CD8-positive, alpha-beta memory T cell (primary cell): ENCODE measurements at regions not wholly inside any gene's neighbourhood (a gene's known extent, or its start where the extent isn't known, plus 50 kb on each side); places are given as distances from the start of the nearest gene placed in this dataset.

Source experiments
- CTCF ChIA-PET: fragments of 350-600 bp; sonication (Branson Sonifier 250); formaldehyde crosslinking; loops from one replicate; lab custom pipeline; 2021; ENCODE audit warnings: antibody characterized with exemption; lab: Charles Lee
- POLR2A ChIA-PET: fragments of 350-600 bp; sonication (Branson Sonifier 250); formaldehyde crosslinking; loops from one replicate; lab custom pipeline; 2021; ENCODE audit warnings: antibody characterized with exemption; lab: Charles Lee
- DNase-seq, 5 donors: peaks; one replicate each; pipeline versions ENCODE4 v3.0.0 to v3.0.0-alpha.2; 2020 to 2022; ENCODE audit warnings: mixed read lengths in 1 of 5
- H3K27ac ChIP-seq: one replicate; pipeline ENCODE4 v1.7.0; 2013; ENCODE audit warnings: low read depth, mild to moderate bottlenecking, low read length, moderate library complexity
- H3K27me3 ChIP-seq: 2 replicates; pipeline ENCODE4 v1.7.0; 2013; ENCODE audit warnings: low read length, mild to moderate bottlenecking; ENCODE audit not compliant: insufficient read depth, poor library complexity, severe bottlenecking
- H3K36me3 ChIP-seq: 2 replicates; pipeline ENCODE4 v1.7.0; 2013; ENCODE audit warnings: mild to moderate bottlenecking, low read length, moderate library complexity; ENCODE audit not compliant: insufficient read depth
- H3K4me1 ChIP-seq: 2 replicates; pipeline ENCODE4 v1.7.0; 2013; ENCODE audit warnings: mild to moderate bottlenecking, low read length, moderate library complexity; ENCODE audit not compliant: insufficient read depth
- H3K4me3 ChIP-seq: 2 replicates; pipeline ENCODE4 v1.7.0; 2013; ENCODE audit warnings: mild to moderate bottlenecking, low read length
- H3K9me3 ChIP-seq: 2 replicates; pipeline ENCODE4 v1.7.0; 2013; ENCODE audit warnings: mild to moderate bottlenecking, low read length
- H3K27ac Mint-ChIP-seq, 8 donors: one replicate each; pipeline ENCODE4 v1.8.0; 2020 to 2021; ENCODE audit warnings: mixed read lengths in 8 of 8, mild to moderate bottlenecking in 6 of 8, inconsistent platforms in 3 of 8, moderate library complexity in 3 of 8
- H3K27me3 Mint-ChIP-seq, 2 donors: one replicate each; pipeline ENCODE4 v1.8.0; 2020 to 2021; ENCODE audit warnings: mixed read lengths in 2 of 2, mild to moderate bottlenecking in 1 of 2, moderate library complexity in 1 of 2
- H3K36me3 Mint-ChIP-seq, 3 donors: one replicate each; pipeline ENCODE4 v1.8.0; 2020 to 2021; ENCODE audit warnings: mixed read lengths in 3 of 3, inconsistent platforms in 1 of 3, mild to moderate bottlenecking in 1 of 3
- H3K4me1 Mint-ChIP-seq, 3 donors: one replicate each; pipeline ENCODE4 v1.8.0; 2020 to 2021; ENCODE audit warnings: mixed read lengths in 3 of 3, inconsistent platforms in 1 of 3, mild to moderate bottlenecking in 1 of 3
- H3K4me3 Mint-ChIP-seq, 7 donors: one replicate each; pipeline ENCODE4 v1.8.0; 2020 to 2021; ENCODE audit warnings: mixed read lengths in 7 of 7, mild to moderate bottlenecking in 6 of 7, moderate library complexity in 4 of 7, inconsistent platforms in 2 of 7
- H3K9me3 Mint-ChIP-seq, 5 donors: one replicate each; pipeline ENCODE4 v1.8.0; 2020 to 2022; ENCODE audit warnings: mixed read lengths in 5 of 5, mild to moderate bottlenecking in 3 of 5, moderate library complexity in 2 of 5, inconsistent platforms in 1 of 5

DNA sequence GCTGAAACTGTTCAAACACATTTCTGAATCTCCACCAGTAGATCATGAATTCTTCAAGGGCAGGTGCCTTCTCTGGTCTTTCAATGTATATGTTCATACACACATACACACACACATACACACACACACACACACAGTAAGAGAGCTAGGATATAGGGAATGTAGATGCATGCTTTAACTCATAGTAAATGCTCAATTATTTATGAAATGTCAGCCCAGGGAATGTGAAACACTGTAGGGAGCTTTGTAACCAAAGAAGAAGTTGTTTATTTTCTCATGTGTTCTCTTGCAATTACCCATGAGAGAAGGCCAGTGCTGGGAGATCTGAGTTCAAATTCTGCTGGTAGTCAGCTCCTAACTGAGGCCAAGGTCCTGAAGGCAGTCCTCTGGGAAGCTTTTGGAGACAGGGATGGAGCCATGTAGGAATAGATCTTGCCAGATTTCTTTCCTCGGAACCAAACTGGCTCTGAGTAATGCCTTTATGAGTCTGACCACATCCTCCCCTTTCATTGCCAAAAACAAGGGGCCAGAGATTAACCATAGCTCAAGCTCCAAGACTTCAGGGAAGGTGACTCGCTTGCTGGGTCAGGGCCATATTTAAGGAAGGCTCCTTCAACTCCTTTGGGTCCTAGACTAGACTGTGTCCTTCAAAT lies 487.0 kb upstream of the TNC start:
- no peaks in the 10 kb centered on the region for H3K9me3 Mint-ChIP-seq
- H3K36me3 Mint-ChIP-seq: no peaks in the 10 kb centered on the region
- CTCF ChIA-PET: no interaction called here

DNA sequence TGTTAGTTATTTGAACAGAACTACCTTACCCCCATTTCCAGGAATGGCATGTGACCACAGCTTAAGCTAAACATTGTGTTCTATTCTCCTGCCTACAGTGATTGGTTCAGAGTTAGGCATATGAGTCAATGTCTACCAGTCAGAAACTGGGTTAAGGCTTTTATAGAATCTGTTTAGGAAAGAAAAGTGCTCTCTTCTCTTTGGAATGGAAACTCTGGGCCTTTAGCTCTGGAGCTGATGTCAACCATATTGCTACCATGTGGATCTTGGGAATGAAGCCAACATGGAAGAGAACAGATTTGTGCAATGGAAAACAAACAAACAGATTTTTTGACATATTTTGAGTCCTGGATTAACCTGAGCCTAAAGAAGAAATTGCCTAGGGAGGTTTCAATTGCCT lies 488.9 kb upstream of the TNC start:
- Histone ChIP-seq H3K4me3 (no peak overlapping the region), H3K4me1 (no peaks in the 10 kb centered on the region), H3K36me3 (no peaks in the 10 kb centered on the region), H3K9me3 (no peaks in the 10 kb centered on the region), H3K27ac (no peak overlapping the region), H3K27me3 (no peaks in the 10 kb centered on the region)
- no peak for DNase-seq
- POLR2A ChIA-PET: no interaction called here
- Mint-ChIP-seq H3K4me3 (no peak overlapping the region), H3K9me3 (no peaks in the 10 kb centered on the region), H3K36me3 (no peaks in the 10 kb centered on the region), H3K4me1 (no peaks in the 10 kb centered on the region), H3K27me3 (no peaks in the 10 kb centered on the region), H3K27ac (no peak overlapping the region)
- CTCF ChIA-PET: no interaction called here

More for the DNA sequence above, 487.0 kb upstream of the TNC start:
- Histone ChIP-seq H3K4me1 (no peaks in the 10 kb centered on the region), H3K27ac (no peak overlapping the region), H3K9me3 (no peaks in the 10 kb centered on the region), H3K4me3 (no peak overlapping the region), H3K36me3 (no peaks in the 10 kb centered on the region), H3K27me3 (no peaks in the 10 kb centered on the region)
- POLR2A ChIA-PET: no interaction called here
- Mint-ChIP-seq H3K4me1 (no peaks in the 10 kb centered on the region), H3K27ac (no peak overlapping the region), H3K4me3 (no peak overlapping the region), H3K27me3 (no peaks in the 10 kb centered on the region)
- DNase-seq: no peak

DNA sequence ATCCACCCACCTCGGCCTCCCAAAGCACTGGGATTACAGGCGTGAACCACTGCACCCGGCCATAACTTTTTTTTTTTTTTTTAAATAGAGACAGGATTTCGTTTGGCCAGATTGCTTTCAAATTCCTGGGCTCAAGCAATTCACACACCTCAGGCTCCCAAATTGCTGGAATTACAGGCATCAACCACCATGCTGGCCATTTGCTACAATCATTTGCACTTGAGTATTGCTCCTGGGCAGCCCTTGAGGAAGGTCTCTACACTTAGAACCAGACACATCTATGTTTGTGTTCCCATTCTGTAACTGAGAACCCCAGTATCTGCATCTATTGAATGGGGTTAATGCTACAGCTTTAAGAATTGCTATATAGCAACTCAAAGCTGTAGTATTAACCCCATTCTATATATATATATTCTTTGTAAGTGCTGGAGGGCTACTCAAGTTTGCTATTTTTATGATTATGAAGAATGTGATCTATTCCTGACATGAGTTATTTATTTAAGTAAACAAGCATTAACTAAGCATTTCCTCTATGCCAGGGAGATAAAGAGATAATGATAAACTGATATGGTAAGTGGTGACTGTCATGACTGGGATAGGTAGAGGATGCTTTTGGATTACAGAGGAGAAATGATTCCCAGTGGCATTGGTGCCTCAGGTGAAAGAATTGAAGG lies 496.5 kb upstream of the TNC start:
- Mint-ChIP-seq H3K27ac (no peak overlapping the region), H3K27me3 (peaks cover 0 to 2% of the 10 kb centered on the region in 2 donors), H3K4me3 (no peak overlapping the region), H3K9me3 (peaks cover 0 to 5% (median 0%) of the 10 kb centered on the region in 5 donors), H3K36me3 (no peaks in the 10 kb centered on the region), H3K4me1 (no peaks in the 10 kb centered on the region)
- no peaks in the 10 kb centered on the region for H3K9me3 ChIP-seq
- no peak for DNase-seq
- POLR2A ChIA-PET: no interaction called here
- CTCF ChIA-PET: no interaction called here
- H3K27me3 ChIP-seq: no peaks in the 10 kb centered on the region
- no peak overlapping the region for H3K4me3 ChIP-seq
- H3K36me3 ChIP-seq: no peaks in the 10 kb centered on the region
- no peak overlapping the region for H3K27ac ChIP-seq
- H3K4me1 ChIP-seq: no peaks in the 10 kb centered on the region

DNA sequence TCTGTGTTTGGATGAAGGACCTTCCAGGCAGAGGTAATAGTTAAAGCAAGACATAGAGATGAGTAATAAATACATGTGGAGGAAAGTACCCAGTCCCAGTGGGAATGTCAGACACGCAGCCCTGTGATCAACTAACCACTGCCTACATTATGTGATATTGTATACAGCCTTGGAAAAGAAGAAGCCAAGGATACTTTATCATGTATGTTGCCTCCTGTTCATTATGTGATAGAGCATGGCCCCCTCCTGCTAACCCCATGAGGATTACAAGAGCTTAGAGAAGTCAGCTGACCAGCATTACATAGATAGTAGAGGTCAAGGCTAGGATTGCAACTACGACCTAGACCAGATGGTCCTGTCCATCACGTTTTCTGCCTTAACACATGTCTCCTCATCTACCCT lies 497.0 kb upstream of the TNC start:
- H3K36me3 ChIP-seq: no peaks in the 10 kb centered on the region
- H3K4me3 Mint-ChIP-seq: no peak overlapping the region
- H3K9me3 Mint-ChIP-seq: peaks cover 0 to 6% (median 2%) of the 10 kb centered on the region in 5 donors
- H3K9me3 ChIP-seq: no peaks in the 10 kb centered on the region
- no peaks in the 10 kb centered on the region for H3K4me1 Mint-ChIP-seq
- no peak for DNase-seq
- peaks cover 0 to 2% of the 10 kb centered on the region in 2 donors for H3K27me3 Mint-ChIP-seq
- peaks cover 0 to under 1% (median 0%) of the 10 kb centered on the region in 3 donors for H3K36me3 Mint-ChIP-seq
- ChIA-PET POLR2A (no interaction called here), CTCF (no interaction called here)
- H3K27me3 ChIP-seq: no peaks in the 10 kb centered on the region
- H3K27ac Mint-ChIP-seq: no peak overlapping the region
- H3K4me1 ChIP-seq: no peaks in the 10 kb centered on the region
- no peak overlapping the region for H3K27ac ChIP-seq
- no peak overlapping the region for H3K4me3 ChIP-seq

DNA sequence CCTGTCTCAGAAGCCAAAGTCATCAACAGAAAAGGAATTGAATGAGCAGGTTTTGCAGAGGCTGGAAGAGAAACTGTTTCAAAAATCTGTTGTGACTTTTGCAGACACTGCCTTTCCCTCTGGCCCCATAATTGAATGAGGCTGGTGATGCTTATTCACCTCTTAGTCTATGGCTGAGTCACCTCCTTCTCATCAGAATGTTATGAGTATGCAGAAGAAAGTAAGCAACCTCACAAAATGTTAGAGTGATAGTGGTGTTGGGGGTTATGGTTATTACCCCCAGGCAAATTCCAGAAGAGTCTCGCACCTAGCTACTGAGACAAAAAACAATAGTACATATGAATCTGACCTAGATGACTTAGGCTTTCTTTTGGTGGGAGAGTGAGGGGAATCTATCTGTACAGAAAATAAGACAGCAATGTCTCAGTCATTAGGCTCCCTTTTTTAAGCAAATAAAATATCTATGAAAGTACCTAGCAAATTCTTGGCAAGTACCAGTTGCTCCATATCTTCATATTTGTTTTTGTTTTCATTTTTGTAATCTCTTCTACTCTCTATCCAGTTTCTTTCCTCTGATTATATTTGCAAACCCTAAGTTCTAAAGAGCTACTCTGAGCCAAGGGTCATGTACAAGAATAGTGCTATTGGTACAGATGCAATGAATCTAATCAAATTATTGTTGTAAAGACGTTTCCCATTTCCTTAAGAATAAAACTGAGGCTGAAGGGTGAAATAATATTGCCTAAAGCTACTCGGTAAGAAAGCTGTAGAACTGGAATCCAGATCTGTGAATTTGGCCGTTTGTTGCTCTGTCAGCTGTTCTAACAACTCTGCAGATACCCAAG lies 498.1 kb upstream of the TNC start:
- Histone ChIP-seq H3K9me3 (no peaks in the 10 kb centered on the region), H3K4me1 (no peaks in the 10 kb centered on the region), H3K27me3 (no peaks in the 10 kb centered on the region), H3K27ac (no peak overlapping the region), H3K36me3 (no peaks in the 10 kb centered on the region), H3K4me3 (no peak overlapping the region)
- Mint-ChIP-seq H3K36me3 (peaks cover 0 to 4% (median 0%) of the 10 kb centered on the region in 3 donors), H3K27me3 (peaks cover 0 to 2% of the 10 kb centered on the region in 2 donors), H3K4me3 (no peak overlapping the region), H3K9me3 (peaks cover 0 to 10% (median 4%) of the 10 kb centered on the region in 5 donors), H3K4me1 (no peaks in the 10 kb centered on the region), H3K27ac (no peak overlapping the region)
- no peak for DNase-seq
- ChIA-PET POLR2A (no interaction called here), CTCF (no interaction called here)

DNA sequence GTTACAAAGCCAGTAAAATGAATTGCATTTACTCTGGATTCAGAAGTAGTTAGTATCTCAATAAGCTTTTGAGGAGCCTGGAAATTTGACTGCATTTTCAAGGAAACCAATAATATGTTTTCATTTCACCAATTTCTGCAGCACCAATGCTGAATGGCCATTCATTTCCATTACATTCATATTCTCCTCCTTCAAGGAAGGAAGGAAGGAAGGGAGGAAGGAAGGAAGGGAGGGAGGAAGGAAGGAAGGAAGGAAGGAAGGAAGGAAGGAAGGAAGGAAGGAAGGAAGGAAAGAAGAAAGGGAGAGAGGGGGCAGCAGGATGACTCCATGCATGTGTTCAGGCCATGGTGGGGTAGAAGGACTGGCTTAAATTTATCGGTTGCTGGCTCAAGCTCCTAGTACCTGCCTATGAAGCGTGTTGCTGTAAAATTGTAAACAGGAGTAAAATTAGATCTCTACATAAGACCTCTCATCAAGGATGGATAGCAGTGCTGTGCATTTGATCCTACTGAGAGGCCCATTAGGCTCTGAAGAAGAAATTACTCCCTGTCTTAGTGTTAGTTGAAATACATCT lies 498.8 kb upstream of the TNC start:
- no peaks in the 10 kb centered on the region for H3K4me1 ChIP-seq
- Mint-ChIP-seq H3K27me3 (peaks cover 0 to 2% of the 10 kb centered on the region in 2 donors), H3K27ac (no peak overlapping the region), H3K9me3 (peaks cover 0 to 14% (median 4%) of the 10 kb centered on the region in 5 donors), H3K4me3 (no peak overlapping the region), H3K4me1 (no peaks in the 10 kb centered on the region), H3K36me3 (peaks cover 0 to 4% (median 0%) of the 10 kb centered on the region in 3 donors)
- no peaks in the 10 kb centered on the region for H3K36me3 ChIP-seq
- DNase-seq: no peak
- ChIA-PET CTCF (no interaction called here), POLR2A (no interaction called here)
- H3K27ac ChIP-seq: no peak overlapping the region
- no peaks in the 10 kb centered on the region for H3K27me3 ChIP-seq
- H3K4me3 ChIP-seq: no peak overlapping the region
- H3K9me3 ChIP-seq: no peaks in the 10 kb centered on the region

DNA sequence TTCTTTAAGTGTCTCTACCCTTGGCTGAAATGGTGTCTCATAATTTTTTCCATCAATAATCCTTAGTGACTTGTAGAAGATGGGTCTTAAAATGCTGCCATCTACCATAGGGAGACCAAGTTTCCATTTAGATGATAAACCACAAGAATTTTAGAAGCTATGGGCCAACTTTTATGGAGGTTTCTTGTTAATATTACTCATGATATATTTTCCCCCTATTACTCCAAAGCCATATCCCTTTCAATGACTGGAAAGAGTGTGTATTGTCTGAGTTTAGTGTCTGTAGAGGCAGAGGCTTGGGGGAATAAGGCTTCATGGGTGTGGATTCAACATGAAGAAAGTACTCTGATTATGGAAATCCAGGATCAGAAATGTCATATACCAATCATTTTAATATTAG lies 507.3 kb upstream of the TNC start:
- H3K4me3 ChIP-seq: no peak overlapping the region
- Mint-ChIP-seq H3K4me1 (no peaks in the 10 kb centered on the region), H3K27me3 (no peaks in the 10 kb centered on the region), H3K9me3 (peaks cover 0 to 15% (median 4%) of the 10 kb centered on the region in 5 donors), H3K4me3 (no peak overlapping the region), H3K27ac (no peak overlapping the region), H3K36me3 (peaks cover 0 to 1% (median 0%) of the 10 kb centered on the region in 3 donors)
- H3K27ac ChIP-seq: no peak overlapping the region
- H3K27me3 ChIP-seq: no peaks in the 10 kb centered on the region
- DNase-seq: no peak
- ChIA-PET CTCF (no interaction called here), POLR2A (interaction anchor here (0.7 kb wide), 1 partner anchor 57 kb away, joined by 3 read pairs; no protein-coding TSS in a partner anchor)
- H3K9me3 ChIP-seq: no peaks in the 10 kb centered on the region
- no peaks in the 10 kb centered on the region for H3K4me1 ChIP-seq
- H3K36me3 ChIP-seq: no peaks in the 10 kb centered on the region
